PC-9 (cell line): ENCODE measurements at regions not wholly inside any gene's neighbourhood (a gene's known extent, or its start where the extent isn't known, plus 50 kb on each side); places are given as distances from the start of the nearest gene placed in this dataset.
"Not testable (repeated sequence)": the region's sequence is repeated elsewhere in the genome, so short reads cannot be mapped to it uniquely, and the experiment has no call there.

Experiments
- BruUV-seq: library from RNA; stranded (reverse); fragments of 400-500 nt; replicated peaks from 2 replicates; lab custom pipeline; 2021; lab: Mats Ljungman, UMichigan
- CTCF ChIA-PET: fragments of 300-600 bp; sonication (Branson Sonifier 250); formaldehyde crosslinking; loops from one replicate; lab custom pipeline; 2022; ENCODE audit warnings: antibody characterized with exemption; lab: Charles Lee
- POLR2A ChIA-PET: fragments of 300-600 bp; sonication (Branson Sonifier 250); formaldehyde crosslinking; loops from one replicate; lab custom pipeline; 2022; ENCODE audit warnings: antibody characterized with exemption; ENCODE audit not compliant: unreplicated experiment; lab: Charles Lee
- DNase-seq, 2 experiments: peaks; one replicate each; pipeline versions ENCODE4 v3.0.0 to v3.0.0-alpha.2; 2015 to 2022; ENCODE audit warnings: mixed read lengths in 1 of 2
- H2AFZ ChIP-seq: fragments of 200-600 bp; sonication (generic); 2 replicates; pipeline ENCODE4 v1.8.1; 2017; ENCODE audit warnings: antibody characterized with exemption
- H3F3A ChIP-seq: fragments of 200-600 bp; sonication (generic); 2 replicates; pipeline ENCODE4 v1.8.1; 2017; ENCODE audit warnings: antibody characterized with exemption, mild to moderate bottlenecking, low read depth; ENCODE audit not compliant: insufficient read depth
- H3K27ac ChIP-seq: fragments of 200-600 bp; sonication (generic); 2 replicates; pipeline ENCODE4 v1.6.1; 2016; ENCODE audit warnings: mixed run types
- H3K27me3 ChIP-seq: fragments of 200-600 bp; sonication (generic); 2 replicates; pipeline ENCODE4 v1.6.1; 2016; ENCODE audit warnings: low read depth, mixed run types; ENCODE audit not compliant: insufficient read depth
- H3K36me3 ChIP-seq: fragments of 200-600 bp; sonication (generic); 2 replicates; pipeline ENCODE4 v1.6.1; 2016; ENCODE audit warnings: low read depth, mixed run types
- H3K4me1 ChIP-seq: fragments of 200-600 bp; sonication (generic); replicated peaks from 2 replicates; pipeline ENCODE4 v1.6.1; 2016; ENCODE audit warnings: mixed run types; ENCODE audit not compliant: insufficient read depth
- H3K4me2 ChIP-seq: fragments of 200-600 bp; sonication (generic); 2 replicates; pipeline ENCODE4 v1.6.1; 2017; ENCODE audit warnings: mixed run types
- H3K4me3 ChIP-seq: fragments of 200-600 bp; sonication (generic); 2 replicates; pipeline ENCODE4 v1.6.1; 2016; ENCODE audit warnings: mixed run types
- H3K79me2 ChIP-seq: fragments of 200-600 bp; sonication (generic); 2 replicates; pipeline ENCODE4 v1.6.1; 2017; ENCODE audit warnings: low read depth, mixed run types
- H3K9me2 ChIP-seq: fragments of 200-600 bp; sonication (generic); 2 replicates; pipeline ENCODE4 v1.8.1; 2017; ENCODE audit warnings: mild to moderate bottlenecking; ENCODE audit not compliant: insufficient read depth
- H3K9me3 ChIP-seq: fragments of 200-600 bp; sonication (generic); 2 replicates; pipeline ENCODE4 v1.8.1; 2016; ENCODE audit warnings: low read depth; ENCODE audit not compliant: insufficient read depth
- H4K20me1 ChIP-seq: fragments of 200-600 bp; sonication (generic); 2 replicates; pipeline ENCODE4 v1.8.1; 2017; ENCODE audit not compliant: insufficient read depth
- intact Hi-C: fragments of 100-400 bp; cut with micrococcal nuclease; formaldehyde crosslinking; loops from one replicate; pipeline ENCODE4 v1.10.0; 2022; ENCODE audit not compliant: unreplicated experiment

GRCh38 chr16:16494114-16494513 is 115.2 kb downstream of the NPIPA7 start:
- BruUV-seq, H3K36me3 ChIP-seq, H3K79me2 ChIP-seq, H3K9me2 ChIP-seq, H3K4me1 ChIP-seq, H3K27ac ChIP-seq, H3K9me3 ChIP-seq, H2AFZ ChIP-seq, H3F3A ChIP-seq, POLR2A ChIA-PET, H3K27me3 ChIP-seq, DNase-seq, H4K20me1 ChIP-seq, H3K4me2 ChIP-seq, H3K4me3 ChIP-seq, CTCF ChIA-PET, intact Hi-C loops: not testable (repeated sequence)

- H3K27ac ChIP-seq, intact Hi-C loops, H3K9me3 ChIP-seq, H4K20me1 ChIP-seq, H3K4me2 ChIP-seq, H2AFZ ChIP-seq, H3F3A ChIP-seq, POLR2A ChIA-PET, DNase-seq, H3K9me2 ChIP-seq, BruUV-seq, H3K36me3 ChIP-seq, H3K79me2 ChIP-seq, H3K27me3 ChIP-seq, CTCF ChIA-PET, H3K4me1 ChIP-seq, H3K4me3 ChIP-seq: not testable (repeated sequence)
Measured at GRCh38 chr16:16494998-16495397, 116.1 kb downstream of the NPIPA7 start.

GRCh38 chr16:16499875-16500274 is 120.9 kb downstream of the NPIPA7 start:
- DNase-seq, H3F3A ChIP-seq, H3K9me3 ChIP-seq, H2AFZ ChIP-seq, CTCF ChIA-PET, H3K4me3 ChIP-seq, H3K4me1 ChIP-seq, H3K36me3 ChIP-seq, H3K4me2 ChIP-seq, H3K27ac ChIP-seq, H3K27me3 ChIP-seq, intact Hi-C loops, H4K20me1 ChIP-seq, H3K9me2 ChIP-seq, POLR2A ChIA-PET, BruUV-seq, H3K79me2 ChIP-seq: not testable (repeated sequence)

GRCh38 chr16:16507041-16507440 is 128.1 kb downstream of the NPIPA7 start:
- intact Hi-C loops, H3K4me1 ChIP-seq, H3K27me3 ChIP-seq, CTCF ChIA-PET, BruUV-seq, H3K9me2 ChIP-seq, H3K4me2 ChIP-seq, H3K9me3 ChIP-seq, H2AFZ ChIP-seq, H4K20me1 ChIP-seq, POLR2A ChIA-PET, H3F3A ChIP-seq, H3K27ac ChIP-seq, DNase-seq, H3K36me3 ChIP-seq, H3K4me3 ChIP-seq, H3K79me2 ChIP-seq: not testable (repeated sequence)

GRCh38 chr16:16508344-16508743 is 129.4 kb downstream of the NPIPA7 start:
- DNase-seq, intact Hi-C loops: not testable (repeated sequence)

GRCh38 chr16:16519395-16519794 is 140.5 kb downstream of the NPIPA7 start:
- H4K20me1 ChIP-seq, intact Hi-C loops, H3K4me3 ChIP-seq, H3K9me3 ChIP-seq, POLR2A ChIA-PET, H3K4me2 ChIP-seq, H3K9me2 ChIP-seq, H3F3A ChIP-seq, H3K79me2 ChIP-seq, H3K4me1 ChIP-seq, H3K36me3 ChIP-seq, H2AFZ ChIP-seq, H3K27ac ChIP-seq, BruUV-seq, CTCF ChIA-PET, H3K27me3 ChIP-seq, DNase-seq: not testable (repeated sequence)

More at GRCh38 chr16:16508344-16508743, 129.4 kb downstream of the NPIPA7 start:
- CTCF ChIA-PET, H3K36me3 ChIP-seq, H3K9me3 ChIP-seq, H2AFZ ChIP-seq, H3K4me2 ChIP-seq, H3K9me2 ChIP-seq, H3F3A ChIP-seq, BruUV-seq, POLR2A ChIA-PET, H3K27me3 ChIP-seq, H3K27ac ChIP-seq, H3K4me3 ChIP-seq, H3K79me2 ChIP-seq, H3K4me1 ChIP-seq, H4K20me1 ChIP-seq: not testable (repeated sequence)

- H3K4me3 ChIP-seq, H3K27ac ChIP-seq, intact Hi-C loops: not testable (repeated sequence)
Measured at GRCh38 chr16:16521239-16522002, 142.5 kb downstream of the NPIPA7 start.

More at GRCh38 chr16:16521239-16522002, 142.5 kb downstream of the NPIPA7 start:
- H3K79me2 ChIP-seq, H3K4me1 ChIP-seq, CTCF ChIA-PET, H4K20me1 ChIP-seq, POLR2A ChIA-PET, H3F3A ChIP-seq, H3K9me2 ChIP-seq, H3K27me3 ChIP-seq, H2AFZ ChIP-seq, BruUV-seq, H3K4me2 ChIP-seq, DNase-seq, H3K9me3 ChIP-seq, H3K36me3 ChIP-seq: not testable (repeated sequence)
